Stimulated activated CD8-positive, alpha-beta memory T cell treated with anti-CD3 and anti-CD28 coated beads, Interleukin-12 subunit alpha, Interleukin-12 subunit beta, amount 100 ng/mL, for 24 hours (primary cell): ENCODE measurements at regions not wholly inside any gene's neighbourhood (a gene's known extent, or its start where the extent isn't known, plus 50 kb on each side); places are given as distances from the start of the nearest gene placed in this dataset.
"Not testable (repeated sequence)": the region's sequence is repeated elsewhere in the genome, so short reads cannot be mapped to it uniquely, and the experiment has no call there.

Experiments
- DNase-seq: peaks from one replicate; pipeline ENCODE4 v3.0.0-alpha.2; 2020; ENCODE audit errors: extremely low read depth

DNA sequence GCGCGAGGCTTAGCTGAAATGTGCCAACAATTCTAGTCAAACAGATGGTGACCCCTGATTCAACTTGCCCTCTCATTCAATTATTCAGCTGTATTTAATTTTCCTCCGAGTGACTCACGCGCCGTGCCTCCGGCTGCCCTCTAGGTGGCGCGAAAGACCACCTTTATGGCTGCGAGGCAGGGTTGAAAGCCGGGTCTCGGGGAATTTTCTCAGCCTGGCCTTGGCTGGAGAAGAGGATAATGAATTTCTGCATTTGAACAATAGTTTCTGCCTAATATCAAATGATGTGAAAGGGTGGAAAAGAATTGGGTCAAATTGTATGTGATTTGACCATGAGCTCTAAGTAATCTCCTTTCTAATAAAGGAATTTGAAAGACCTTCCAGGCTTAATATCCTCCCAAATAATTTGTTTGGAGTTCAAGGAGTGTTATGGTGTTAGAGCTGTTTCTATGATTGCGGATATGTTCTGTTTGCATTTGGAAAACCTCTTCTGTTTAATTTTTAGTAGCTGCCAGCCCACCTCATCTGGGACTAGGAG lies 310.9 kb downstream of the ZNF536 start:
- no peak for DNase-seq

DNA sequence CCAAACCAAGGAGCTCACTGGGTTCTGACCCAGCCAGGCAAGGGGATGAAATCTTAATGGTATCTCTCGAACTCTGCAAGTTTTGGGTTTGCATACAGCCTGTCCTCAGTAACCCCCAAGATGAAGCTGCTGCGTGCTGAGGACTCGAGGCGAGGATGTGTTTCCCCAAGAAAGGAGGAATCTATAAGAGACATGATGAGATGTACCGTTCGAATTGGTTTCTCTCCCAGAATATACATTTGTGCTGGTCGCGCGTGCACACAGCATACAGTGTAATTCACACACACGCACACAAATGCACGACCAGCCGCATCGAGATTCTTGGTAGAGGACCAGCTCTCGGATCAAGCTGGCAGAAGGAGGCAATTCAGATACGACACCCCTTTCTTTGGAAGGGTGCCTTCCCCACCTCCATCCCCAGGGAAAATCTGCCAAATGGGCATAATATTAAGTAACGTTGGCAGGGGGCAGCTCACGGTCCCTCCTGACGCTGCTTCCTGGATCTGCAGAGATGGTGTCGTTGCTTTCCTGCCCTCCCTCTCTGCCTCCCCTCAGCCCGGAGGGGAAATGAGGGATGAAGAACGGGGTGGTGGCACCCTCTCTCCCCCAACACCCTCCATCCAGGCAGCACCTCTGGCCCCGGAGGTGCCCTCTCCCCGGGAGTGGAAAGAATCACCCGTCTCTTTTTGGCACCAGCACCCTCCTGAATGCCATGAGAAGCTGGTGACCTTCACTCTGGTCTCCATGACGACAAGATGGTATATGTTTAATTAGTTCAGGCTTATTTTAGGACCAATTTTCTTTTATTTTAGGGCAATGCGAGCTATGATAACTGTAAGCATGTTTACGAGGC lies 310.2 kb downstream of the ZNF536 start:
- DNase-seq: no peak

DNA sequence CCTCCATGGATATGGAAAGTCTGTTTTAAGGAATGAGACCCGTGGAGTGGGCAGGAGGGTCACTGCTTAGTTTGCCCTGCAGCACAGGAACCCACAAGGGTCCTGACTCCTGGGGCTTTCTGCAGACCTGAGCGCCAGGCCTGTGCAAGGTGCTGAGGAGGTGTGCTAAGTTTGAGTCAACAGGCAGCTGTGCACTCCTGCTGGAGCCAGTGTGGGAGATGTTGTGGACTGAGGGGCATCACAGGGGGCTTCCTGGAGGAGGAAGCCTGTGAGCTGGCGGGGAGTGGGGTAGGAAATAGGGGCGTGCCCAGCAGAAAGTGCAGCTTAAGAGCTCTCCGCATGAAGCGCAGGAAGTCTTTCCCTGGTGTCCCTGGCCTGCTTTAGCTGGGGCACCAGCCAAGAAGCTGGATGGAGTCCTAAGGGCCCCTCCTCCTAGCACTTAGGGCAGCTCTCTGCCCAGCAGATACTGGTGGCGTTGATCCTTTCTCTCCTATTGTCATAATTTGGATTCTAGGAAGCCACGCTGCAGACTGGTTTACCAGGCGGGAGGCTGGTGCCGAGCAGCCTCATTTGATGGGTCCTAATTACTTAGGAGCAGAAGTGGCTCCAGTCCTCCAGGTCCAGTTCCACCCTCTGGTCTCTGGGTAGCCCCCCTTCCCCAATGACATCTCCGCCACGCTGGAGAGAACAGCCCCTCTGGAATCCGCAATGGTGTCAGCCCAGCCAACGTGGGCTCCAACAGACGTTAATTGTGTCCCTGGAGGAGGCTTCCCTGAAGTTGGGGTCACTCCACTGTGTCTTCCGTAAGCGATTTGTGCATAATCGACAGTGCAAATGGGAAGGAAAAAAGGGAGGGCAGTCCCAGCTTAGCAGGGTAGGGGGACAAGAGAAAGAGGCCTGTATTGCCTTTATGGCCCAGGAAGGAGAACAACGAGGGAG lies 309.2 kb downstream of the ZNF536 start:
- DNase-seq: no peak

DNA sequence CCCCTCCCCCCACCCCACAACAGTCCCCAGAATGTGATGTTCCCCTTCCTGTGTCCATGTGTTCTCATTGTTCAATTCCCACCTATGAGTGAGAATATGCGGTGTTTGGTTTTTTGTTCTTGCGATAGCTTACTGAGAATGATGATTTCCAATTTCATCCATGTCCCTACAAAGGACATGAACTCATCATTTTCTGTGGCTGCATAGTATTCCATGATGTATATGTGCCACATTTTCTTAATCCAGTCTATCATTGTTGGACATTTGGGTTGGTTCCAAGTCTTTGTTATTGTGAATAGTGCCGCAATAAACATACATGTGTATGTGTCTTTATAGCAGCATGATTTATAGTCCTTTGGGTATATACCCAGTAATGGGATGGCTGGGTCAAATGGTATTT lies 308.2 kb downstream of the ZNF536 start:
- not testable (repeated sequence) for DNase-seq

DNA sequence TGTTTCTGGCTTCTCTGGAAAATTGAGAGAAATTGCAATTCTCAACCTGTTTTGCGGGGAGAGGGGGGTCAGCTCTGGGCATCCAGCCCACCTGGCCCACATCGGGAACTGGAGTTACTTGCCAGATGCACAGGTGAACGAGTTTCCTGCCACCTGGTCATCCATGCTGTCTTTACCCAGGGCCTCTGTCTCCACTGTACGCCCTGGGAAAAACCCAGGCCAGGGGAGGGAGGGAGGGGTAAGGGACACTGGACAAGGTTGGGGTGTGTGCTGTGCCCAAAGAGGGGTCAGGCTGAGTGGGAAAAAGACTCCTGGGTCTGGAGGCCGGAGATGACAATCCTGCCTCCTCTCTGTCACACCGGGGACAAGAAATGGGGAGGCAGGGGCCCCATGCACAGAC lies 307.6 kb downstream of the ZNF536 start:
- DNase-seq: no peak

DNA sequence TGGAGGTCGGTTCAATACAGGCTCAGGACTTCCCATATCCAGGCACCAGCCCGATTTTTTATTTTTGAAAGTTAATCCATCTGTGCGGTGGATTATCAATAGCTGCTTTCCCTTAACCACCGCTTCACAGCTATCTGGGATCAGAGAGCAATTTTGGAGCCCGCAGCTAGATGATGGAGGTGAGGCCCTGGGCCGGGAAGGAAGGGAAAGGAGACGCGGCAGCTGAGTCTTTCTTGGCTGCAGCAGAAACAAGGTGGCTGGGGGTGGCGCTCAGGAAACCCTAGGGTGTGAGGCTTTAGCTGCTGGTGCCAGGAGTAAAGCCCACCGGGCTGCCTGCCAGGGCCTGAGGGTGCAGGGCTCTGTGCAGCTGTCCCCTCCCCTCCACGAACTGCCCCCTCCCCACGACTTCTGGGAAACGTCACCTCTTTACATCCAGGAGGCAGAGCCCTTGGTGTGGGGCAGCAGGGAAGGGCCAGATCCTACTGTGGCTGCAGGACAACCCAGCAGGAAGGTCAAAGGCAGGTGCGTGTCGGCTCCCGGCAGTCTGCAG lies 307.0 kb downstream of the ZNF536 start:
- no peak for DNase-seq

DNA sequence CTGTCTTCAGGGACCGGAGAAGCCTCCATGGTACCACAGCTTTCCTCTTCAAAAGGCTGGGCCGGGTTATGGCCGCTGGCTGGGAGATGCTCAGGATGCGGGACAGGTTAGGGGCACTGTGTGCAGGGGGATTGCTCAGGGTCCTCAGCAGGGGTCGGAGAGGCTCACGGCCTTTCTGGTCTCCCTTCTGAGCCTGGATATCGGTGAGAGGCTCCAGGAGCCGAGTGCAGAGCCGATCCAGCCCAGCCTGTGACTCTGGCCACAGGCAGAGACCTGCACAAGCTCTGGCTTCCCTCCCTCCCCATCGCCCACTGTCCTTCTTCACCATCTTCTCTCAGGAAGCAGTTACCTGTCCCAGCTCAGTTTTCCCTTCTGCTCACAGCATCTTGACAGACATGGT lies 306.0 kb downstream of the ZNF536 start:
- no peak for DNase-seq

DNA sequence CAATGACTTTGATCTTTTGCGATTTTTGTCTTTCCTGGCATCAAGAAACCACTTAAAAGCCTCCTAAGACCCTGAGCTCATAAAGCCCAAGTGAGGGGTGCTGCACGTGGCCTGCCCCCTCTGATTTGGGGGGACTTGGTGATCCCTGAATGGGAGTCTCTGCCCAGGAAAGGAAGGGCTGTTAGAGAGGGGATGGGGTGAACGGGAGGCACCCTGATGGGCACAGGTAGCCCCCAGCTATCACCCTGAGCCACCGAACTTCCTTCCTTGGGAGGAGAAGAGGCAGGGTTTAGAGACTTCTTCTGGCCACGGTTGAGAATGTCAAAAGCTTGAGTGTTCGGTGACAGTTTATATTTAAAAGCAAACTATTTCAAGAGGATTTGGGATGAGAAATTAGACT lies 305.5 kb downstream of the ZNF536 start:
- no peak for DNase-seq

DNA sequence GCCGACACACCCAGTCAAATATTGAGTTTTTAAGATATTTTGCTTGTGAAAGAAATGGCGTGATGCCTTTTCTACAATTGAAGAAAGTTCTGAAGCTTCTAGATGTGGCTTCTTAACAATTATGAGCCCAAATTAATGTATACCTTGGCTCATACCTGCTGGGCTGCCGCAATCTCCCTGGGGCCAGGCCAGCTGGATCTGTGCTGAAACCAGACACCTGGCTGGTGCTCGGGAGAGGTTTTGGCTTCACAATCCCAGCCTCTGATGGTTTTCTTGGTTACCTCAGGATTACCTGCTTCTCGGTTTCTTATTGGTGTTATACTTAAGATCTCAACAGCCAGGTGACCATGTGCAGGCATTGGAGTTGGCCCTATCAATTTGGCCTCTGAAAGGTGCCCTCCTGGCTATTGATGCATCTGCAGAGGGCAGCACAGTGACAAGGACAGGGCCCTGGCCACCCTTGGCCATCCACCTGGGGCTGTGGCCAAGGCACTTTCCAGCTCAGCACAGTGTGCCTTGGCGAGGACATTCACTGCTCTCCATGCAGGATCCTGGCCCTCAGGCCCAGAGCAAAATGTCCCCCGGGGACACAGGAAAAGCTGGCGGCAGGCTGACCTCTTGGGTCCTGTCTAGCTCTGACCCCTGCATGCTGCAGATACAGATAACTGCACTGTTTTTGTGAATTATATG lies 305.0 kb downstream of the ZNF536 start:
- DNase-seq: no peak

DNA sequence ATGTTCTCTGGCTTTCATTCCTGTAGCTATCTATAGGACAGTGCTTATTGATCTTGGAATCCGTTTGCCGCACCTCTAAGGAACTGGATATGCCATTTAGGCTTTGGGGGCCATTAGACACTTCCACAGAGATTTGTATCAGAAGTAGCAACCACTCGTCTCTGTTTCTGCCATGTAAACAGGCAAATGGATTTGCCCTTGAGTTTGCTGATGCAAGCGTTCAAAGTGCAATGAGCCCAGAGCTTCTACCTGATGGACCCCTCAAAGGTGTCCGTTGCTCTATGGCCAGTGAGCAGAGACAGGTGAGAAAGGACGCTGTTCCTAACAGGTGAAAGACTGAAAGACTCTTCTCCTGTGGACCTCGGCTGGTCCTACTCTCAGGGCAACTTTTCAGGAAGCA lies 302.9 kb downstream of the ZNF536 start:
- no peak for DNase-seq

GRCh38 chr19:30674656-30675055 lies 302.5 kb downstream of the ZNF536 start:
- no peak for DNase-seq

DNA sequence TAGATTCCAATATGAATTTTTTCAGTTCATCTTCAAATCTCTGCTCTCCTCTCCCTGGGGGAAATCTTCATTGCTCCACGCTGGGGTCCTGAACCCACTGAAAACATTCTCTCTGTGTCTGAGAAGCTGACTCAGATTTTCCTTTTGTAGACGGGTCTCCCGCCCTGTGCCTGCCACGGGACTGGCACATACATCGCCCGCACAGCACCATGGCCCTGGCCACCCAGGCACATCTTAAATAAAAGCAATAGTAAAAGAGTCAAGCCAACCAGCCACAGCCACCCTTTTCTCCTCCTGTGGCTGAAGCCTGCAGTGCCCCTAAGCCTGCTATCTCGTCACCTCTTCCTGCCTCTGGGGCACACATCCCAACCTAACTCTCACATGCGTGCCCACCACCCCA lies 301.2 kb downstream of the ZNF536 start:
- no peak for DNase-seq

- no peak for DNase-seq
Observed at GRCh38 chr19:30672926-30673325, 300.7 kb downstream of the ZNF536 start.

DNA sequence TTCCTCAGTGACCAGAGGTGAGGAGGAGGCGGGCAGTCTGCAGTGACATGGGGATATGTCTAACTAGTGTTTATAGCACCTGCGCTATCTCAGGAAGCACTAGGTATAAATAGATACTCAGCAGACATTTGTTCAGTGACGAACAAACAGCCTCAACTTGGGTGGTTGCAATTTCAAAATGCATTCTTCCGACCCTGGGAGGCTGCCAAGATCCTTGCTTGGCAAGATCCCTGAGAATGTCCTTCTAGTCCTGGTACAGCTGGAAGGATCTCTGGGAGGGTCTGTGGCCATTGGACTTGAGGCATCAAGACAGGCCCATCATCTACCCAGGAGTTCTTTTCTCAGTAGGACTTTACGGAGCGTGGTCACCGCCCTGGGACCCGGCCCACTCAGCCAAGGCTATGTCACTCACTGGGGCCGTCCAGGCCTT lies 299.5 kb downstream of the ZNF536 start:
- DNase-seq: no peak

GRCh38 chr19:30671367-30671619 lies 299.1 kb downstream of the ZNF536 start:
- no peak for DNase-seq

DNA sequence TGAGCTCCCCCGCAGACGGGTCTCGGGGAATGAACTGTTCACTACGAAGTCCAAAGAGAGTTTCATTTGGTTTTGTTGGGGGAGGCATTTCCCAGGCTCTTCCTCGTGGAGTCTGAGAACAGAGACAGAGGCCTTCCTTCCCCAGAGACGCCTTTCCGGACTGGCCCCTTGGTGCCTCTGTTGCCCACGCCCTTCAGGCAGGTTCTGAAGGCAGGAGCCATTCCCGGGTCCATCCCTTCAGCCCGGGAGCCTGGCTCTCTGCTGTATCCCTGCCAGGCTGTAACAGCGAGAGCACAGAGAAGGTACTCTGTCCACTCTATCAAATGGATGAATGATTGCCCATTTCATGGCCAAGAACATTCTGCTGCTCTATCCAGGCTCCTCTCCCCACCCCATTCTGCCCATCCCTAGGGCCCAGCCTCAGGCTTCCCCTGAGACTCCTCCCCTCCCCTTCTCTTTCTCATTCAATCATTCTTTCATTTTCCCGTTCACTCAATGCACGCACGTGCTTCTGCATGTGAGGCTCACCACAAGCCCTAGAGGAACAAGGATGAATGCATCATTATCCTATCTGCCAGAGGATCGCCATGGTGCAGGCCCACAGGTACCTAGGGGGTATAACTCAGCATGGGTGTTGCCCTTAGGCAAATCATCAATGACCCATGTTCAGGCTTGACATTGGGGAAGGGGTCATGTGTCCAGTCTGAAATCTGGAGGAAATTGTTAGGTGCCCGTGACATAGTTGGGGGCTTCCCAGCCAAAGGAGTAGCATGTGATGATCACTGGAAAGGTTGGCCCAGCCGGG lies 298.6 kb downstream of the ZNF536 start:
- DNase-seq: no peak

GRCh38 chr19:30670011-30670329 lies 297.8 kb downstream of the ZNF536 start:
- no peak for DNase-seq

DNA sequence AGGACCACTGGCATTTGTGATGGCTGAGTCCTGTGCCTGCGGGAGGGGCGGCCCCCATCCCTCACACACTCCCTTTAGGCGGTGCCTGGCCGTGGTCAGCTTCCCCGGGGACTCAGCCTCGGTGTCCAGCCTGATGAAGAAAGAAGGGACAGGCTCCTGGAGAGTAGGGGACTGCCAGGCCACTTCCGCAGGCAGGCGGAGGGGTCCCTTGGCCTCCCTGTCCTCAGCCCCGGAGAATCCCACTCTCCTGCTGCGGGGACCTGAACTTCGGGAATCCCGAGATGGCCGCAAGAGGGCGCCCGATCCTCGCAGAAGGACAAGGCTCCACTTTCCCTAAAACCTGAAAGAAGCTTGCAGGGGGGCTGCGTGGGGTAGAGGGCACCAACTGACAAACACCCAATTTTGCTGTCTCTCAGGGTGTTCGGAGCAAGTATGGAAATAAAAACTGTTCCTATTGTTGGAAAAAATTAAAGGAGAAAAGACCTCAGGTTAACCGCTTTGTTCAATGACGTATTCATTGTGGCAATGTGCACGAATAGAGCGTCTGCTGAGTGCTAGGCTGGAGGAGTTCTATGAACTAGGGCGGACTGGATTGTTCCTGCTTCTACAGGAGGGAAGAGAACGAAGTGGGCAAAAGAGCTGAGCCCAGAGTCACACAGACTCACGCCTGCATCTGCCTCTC lies 297.3 kb downstream of the ZNF536 start:
- DNase-seq: no peak

GRCh38 chr19:30668521-30669155 lies 296.5 kb downstream of the ZNF536 start:
- DNase-seq: no peak

- DNase-seq: no peak
Observed at GRCh38 chr19:30667746-30668145, 295.6 kb downstream of the ZNF536 start.
